Transverse colon (tissue), 4 donors: ENCODE measurements at regions not wholly inside any gene's neighbourhood (a gene's known extent, or its start where the extent isn't known, plus 50 kb on each side); places are given as distances from the start of the nearest gene placed in this dataset.
"Not testable (repeated sequence)": the region's sequence is repeated elsewhere in the genome, so short reads cannot be mapped to it uniquely, and the experiment has no call there.

ENCODE experiments used
- CTCF ChIP-seq, 5 experiments: fragments of 200-600 bp in 3 of 5; fragments of 450-650 bp in 2 of 5; sonication (generic) in 3 of 5; IDR thresholded peaks; 1 replicate in 2 of 5; 2 replicates in 3 of 5; pipeline ENCODE4 v1.5.1; 2016 to 2017; ENCODE audit warnings: antibody characterized with exemption in 5 of 5, inconsistent platforms in 3 of 5, mild to moderate bottlenecking in 2 of 5, moderate library complexity in 1 of 5
- EP300 ChIP-seq: sonication (generic); formaldehyde crosslinking; IDR thresholded peaks from one replicate; pipeline ENCODE4 v1.6.1; 2017; ENCODE audit warnings: antibody characterized with exemption, low read depth
- POLR2A ChIP-seq: fragments of 450-650 bp; IDR thresholded peaks from one replicate; pipeline ENCODE4 v1.6.1; 2016; ENCODE audit warnings: antibody characterized with exemption, mild to moderate bottlenecking, moderate library complexity
- POLR2AphosphoS5 ChIP-seq, 3 donors: sonication (generic); formaldehyde crosslinking; IDR thresholded peaks; one replicate each; pipeline ENCODE4 v1.6.1; 2016; ENCODE audit warnings: antibody characterized with exemption in 3 of 3

GRCh38 chr1:196021174-196021573, 587.1 kb downstream of the KCNT2 start:
- not testable (repeated sequence) for TF ChIP-seq POLR2AphosphoS5 (IDR thresholded peaks at IDR 0.05); CTCF (IDR thresholded peaks at IDR 0.05); EP300; POLR2A
